Activated B cell treated with CpG ODN at 0.5 μM for 24 hours (primary cell): ENCODE measurements at regions not wholly inside any gene's neighbourhood (a gene's known extent, or its start where the extent isn't known, plus 50 kb on each side); places are given as distances from the start of the nearest gene placed in this dataset.

Experiments used
- ATAC-seq: fragments of 200-7000 bp; cut with Tn5 transposase; one replicate; pipeline ENCODE4 v1.10.0; 2021; ENCODE audit warnings: low read depth, mild to moderate bottlenecking, moderate library complexity
- CTCF ChIA-PET: fragments of 350-600 bp; sonication (Branson Sonifier 250); formaldehyde crosslinking; loops from one replicate; lab custom pipeline; 2021; ENCODE audit warnings: antibody characterized with exemption; lab: Charles Lee
- POLR2A ChIA-PET: fragments of 350-600 bp; sonication (Branson Sonifier 250); formaldehyde crosslinking; loops from one replicate; lab custom pipeline; 2021; ENCODE audit warnings: antibody characterized with exemption; lab: Charles Lee
- DNase-seq: peaks from one replicate; pipeline ENCODE4 v3.0.0; 2022
- H3K27ac Mint-ChIP-seq: one replicate; pipeline ENCODE4 v1.8.0; 2020; ENCODE audit warnings: mixed read lengths
- H3K27me3 Mint-ChIP-seq: one replicate; pipeline ENCODE4 v1.8.0; 2021; ENCODE audit warnings: mixed read lengths
- H3K36me3 Mint-ChIP-seq: one replicate; pipeline ENCODE4 v1.8.0; 2021; ENCODE audit warnings: low read depth, mixed read lengths
- H3K4me1 Mint-ChIP-seq: one replicate; pipeline ENCODE4 v1.8.0; 2021; ENCODE audit warnings: mixed read lengths
- H3K4me3 Mint-ChIP-seq: one replicate; pipeline ENCODE4 v1.8.0; 2020; ENCODE audit warnings: mild to moderate bottlenecking, mixed read lengths
- H3K9me3 Mint-ChIP-seq: one replicate; pipeline ENCODE4 v1.8.0; 2020; ENCODE audit warnings: mixed read lengths
- intact Hi-C: fragments of 100-400 bp; cut with micrococcal nuclease; formaldehyde crosslinking; loops from one replicate; pipeline ENCODE4 v1.15.1; 2024
- TF ChIP-seq, protein P1 (sequence below): fragments of 200-600 bp; IDR thresholded peaks from one replicate; pipeline ENCODE4 v1.8.0; 2022; ENCODE audit warnings: antibody characterized with exemption, mild to moderate bottlenecking

GRCh38 chr21:16159971-16160350 lies 430.2 kb downstream of the USP25 start:
- ChIA-PET POLR2A (no interaction called here), CTCF (no interaction called here)
- intact Hi-C loops = no loop called here
- ATAC-seq (no peak), DNase-seq (no peak)
- Mint-ChIP-seq H3K27ac (no peak overlapping the region), H3K4me1 (no peaks in the 10 kb centered on the region), H3K27me3 (no peaks in the 10 kb centered on the region), H3K36me3 (no peaks in the 10 kb centered on the region), H3K4me3 (no peak overlapping the region), H3K9me3 (no peaks in the 10 kb centered on the region)
- TF ChIP-seq, protein P1, sequence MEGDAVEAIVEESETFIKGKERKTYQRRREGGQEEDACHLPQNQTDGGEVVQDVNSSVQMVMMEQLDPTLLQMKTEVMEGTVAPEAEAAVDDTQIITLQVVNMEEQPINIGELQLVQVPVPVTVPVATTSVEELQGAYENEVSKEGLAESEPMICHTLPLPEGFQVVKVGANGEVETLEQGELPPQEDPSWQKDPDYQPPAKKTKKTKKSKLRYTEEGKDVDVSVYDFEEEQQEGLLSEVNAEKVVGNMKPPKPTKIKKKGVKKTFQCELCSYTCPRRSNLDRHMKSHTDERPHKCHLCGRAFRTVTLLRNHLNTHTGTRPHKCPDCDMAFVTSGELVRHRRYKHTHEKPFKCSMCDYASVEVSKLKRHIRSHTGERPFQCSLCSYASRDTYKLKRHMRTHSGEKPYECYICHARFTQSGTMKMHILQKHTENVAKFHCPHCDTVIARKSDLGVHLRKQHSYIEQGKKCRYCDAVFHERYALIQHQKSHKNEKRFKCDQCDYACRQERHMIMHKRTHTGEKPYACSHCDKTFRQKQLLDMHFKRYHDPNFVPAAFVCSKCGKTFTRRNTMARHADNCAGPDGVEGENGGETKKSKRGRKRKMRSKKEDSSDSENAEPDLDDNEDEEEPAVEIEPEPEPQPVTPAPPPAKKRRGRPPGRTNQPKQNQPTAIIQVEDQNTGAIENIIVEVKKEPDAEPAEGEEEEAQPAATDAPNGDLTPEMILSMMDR = no peak

- POLR2A ChIA-PET = no interaction called here
Observed at GRCh38 chr21:16162953-16163352, 433.2 kb downstream of the USP25 start.

GRCh38 chr21:16169102-16169511 lies 439.3 kb downstream of the USP25 start:
- Mint-ChIP-seq H3K4me1 (no peaks in the 10 kb centered on the region), H3K4me3 (no peak overlapping the region), H3K9me3 (peaks cover 2% of the 10 kb centered on the region), H3K27ac (no peak overlapping the region), H3K36me3 (no peaks in the 10 kb centered on the region), H3K27me3 (no peaks in the 10 kb centered on the region)
- intact Hi-C loops = no loop called here
- DNase-seq (no peak), ATAC-seq (no peak)
- ChIA-PET CTCF (no interaction called here), POLR2A (no interaction called here)
- TF ChIP-seq, protein P1 = no peak

More at GRCh38 chr21:16162953-16163352, 433.2 kb downstream of the USP25 start:
- no peak overlapping the region for H3K4me3 Mint-ChIP-seq
- no peaks in the 10 kb centered on the region for H3K27me3 Mint-ChIP-seq
- DNase-seq = no peak
- CTCF ChIA-PET = no interaction called here
- TF ChIP-seq, protein P1 = no peak
- H3K9me3 Mint-ChIP-seq = no peaks in the 10 kb centered on the region
- no peaks in the 10 kb centered on the region for H3K4me1 Mint-ChIP-seq
- no peaks in the 10 kb centered on the region for H3K36me3 Mint-ChIP-seq
- ATAC-seq = no peak
- no peak overlapping the region for H3K27ac Mint-ChIP-seq
- intact Hi-C loops = no loop called here

DNA sequence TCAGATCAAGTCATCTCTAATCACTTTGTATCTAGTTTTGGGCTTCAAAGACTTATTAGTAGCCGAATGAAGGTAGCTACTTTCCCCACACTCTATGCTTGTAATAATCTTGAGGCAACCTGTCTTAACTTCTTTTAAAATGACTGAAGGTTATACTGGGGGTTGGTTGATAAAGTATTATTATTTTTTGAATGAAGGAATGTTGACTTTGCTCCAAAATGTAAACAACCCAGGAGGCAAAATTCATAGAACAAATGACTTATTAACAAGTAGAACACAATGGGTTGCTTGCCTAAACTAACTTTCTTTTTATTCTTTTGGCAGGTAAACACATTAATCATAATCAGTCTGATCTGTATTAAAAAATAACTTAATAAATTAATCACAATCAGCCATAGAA lies 440.0 kb downstream of the USP25 start:
- intact Hi-C loops = no loop called here
- no peaks in the 10 kb centered on the region for H3K4me1 Mint-ChIP-seq
- ATAC-seq (no peak), DNase-seq (no peak)
- POLR2A ChIA-PET = no interaction called here
- H3K36me3 Mint-ChIP-seq = no peaks in the 10 kb centered on the region
- no peak overlapping the region for H3K4me3 Mint-ChIP-seq
- CTCF ChIA-PET = no interaction called here
- no peaks in the 10 kb centered on the region for H3K27me3 Mint-ChIP-seq
- H3K27ac Mint-ChIP-seq = no peak overlapping the region
- TF ChIP-seq, protein P1 = no peak
- peaks cover 2% of the 10 kb centered on the region for H3K9me3 Mint-ChIP-seq

GRCh38 chr21:16176570-16176969 lies 446.8 kb downstream of the USP25 start:
- H3K9me3 Mint-ChIP-seq = peaks cover 2% of the 10 kb centered on the region
- no peak for ATAC-seq
- H3K4me3 Mint-ChIP-seq = no peak overlapping the region
- intact Hi-C loops = no loop called here
- POLR2A ChIA-PET = no interaction called here
- no peak for DNase-seq
- no peaks in the 10 kb centered on the region for H3K36me3 Mint-ChIP-seq
- H3K4me1 Mint-ChIP-seq = no peaks in the 10 kb centered on the region
- no peak overlapping the region for H3K27ac Mint-ChIP-seq
- TF ChIP-seq, protein P1 = no peak
- H3K27me3 Mint-ChIP-seq = no peaks in the 10 kb centered on the region
- CTCF ChIA-PET = no interaction called here
